GM19467 (cell line): ENCODE measurements at regions not wholly inside any gene's neighbourhood (a gene's known extent, or its start where the extent isn't known, plus 50 kb on each side); places are given as distances from the start of the nearest gene placed in this dataset.
"Not testable (repeated sequence)": the region's sequence is repeated elsewhere in the genome, so short reads cannot be mapped to it uniquely, and the experiment has no call there.

Experiments used
- ATAC-seq: cut with Tn5 transposase; IDR thresholded peaks from one replicate; pipeline ENCODE4 v1.9.1; 2021; ENCODE audit warnings: mild to moderate bottlenecking, moderate library complexity; ENCODE audit not compliant: unreplicated experiment

- ATAC-seq: no peak
Measured at GRCh38 chr3:25171897-25172296, 256.2 kb upstream of the RARB start.

- ATAC-seq: no peak
Measured at GRCh38 chr3:25173606-25174005, 254.5 kb upstream of the RARB start.

- no peak for ATAC-seq
Measured at GRCh38 chr3:25174251-25174650, 253.8 kb upstream of the RARB start.

- ATAC-seq: no peak
Measured at GRCh38 chr3:25177041-25177440, 251.0 kb upstream of the RARB start.

GRCh38 chr3:25178672-25179071, 249.4 kb upstream of the RARB start:
- no peak for ATAC-seq

GRCh38 chr3:25181096-25181495, 247.0 kb upstream of the RARB start:
- no peak for ATAC-seq

- ATAC-seq: no peak
Measured at GRCh38 chr3:25182794-25183193, 245.3 kb upstream of the RARB start.

GRCh38 chr3:25184641-25185250, 243.3 kb upstream of the RARB start:
- no peak for ATAC-seq

- ATAC-seq: no peak
Measured at GRCh38 chr3:25191673-25192072, 236.4 kb upstream of the RARB start.

GRCh38 chr3:25199567-25199966, 228.5 kb upstream of the RARB start:
- ATAC-seq: not testable (repeated sequence)

- no peak for ATAC-seq
Measured at GRCh38 chr3:25212736-25213135, 215.3 kb upstream of the RARB start.

GRCh38 chr3:25214034-25214433, 214.0 kb upstream of the RARB start:
- ATAC-seq: no peak

GRCh38 chr3:25218362-25218761, 209.7 kb upstream of the RARB start:
- no peak for ATAC-seq

GRCh38 chr3:25226747-25227146, 201.3 kb upstream of the RARB start:
- ATAC-seq: no peak

- ATAC-seq: no peak
Measured at GRCh38 chr3:25229586-25229985, 198.5 kb upstream of the RARB start.

- no peak for ATAC-seq
Measured at GRCh38 chr3:25235031-25235430, 193.0 kb upstream of the RARB start.

- ATAC-seq: no peak
Measured at GRCh38 chr3:25235466-25235865, 192.6 kb upstream of the RARB start.

GRCh38 chr3:25237602-25238001, 190.5 kb upstream of the RARB start:
- no peak for ATAC-seq

GRCh38 chr3:25239042-25239441, 189.0 kb upstream of the RARB start:
- ATAC-seq: no peak

- no peak for ATAC-seq
Measured at GRCh38 chr3:25246913-25247312, 181.2 kb upstream of the RARB start.

- no peak for ATAC-seq
Measured at GRCh38 chr3:25252291-25252690, 175.8 kb upstream of the RARB start.

GRCh38 chr3:25257026-25257425, 171.0 kb upstream of the RARB start:
- no peak for ATAC-seq

- no peak for ATAC-seq
Measured at GRCh38 chr3:25259871-25260270, 168.2 kb upstream of the RARB start.
